ENCODE measurements at regions not wholly inside any gene's neighbourhood (a gene's known extent, or its start where the extent isn't known, plus 50 kb on each side); places are given as distances from the start of the nearest gene placed in this dataset.

GRCh38 chr4:176885224-176885623 is 92.5 kb upstream of the VEGFC start:
- no peaks in the 10 kb centered on the region for H3K9me3 ChIP-seq
- no peak for TF ChIP-seq POLR2A (IDR thresholded peaks at IDR 0.05)
- TF ChIP-seq EP300 (IDR thresholded peaks at IDR 0.05) = no peak
- no peak for TF ChIP-seq CTCF (IDR thresholded peaks at IDR 0.05)
- TF ChIP-seq POLR2AphosphoS5 (IDR thresholded peaks at IDR 0.05) = no peak
- H3K4me1 ChIP-seq = no peaks in the 10 kb centered on the region
- 84% methylated on average over 2 of the region's 2 CpGs for WGBS
- no peak overlapping the region for H3K4me3 ChIP-seq
- H3K27me3 ChIP-seq = no peaks in the 10 kb centered on the region
- no peak for DNase-seq (ENCODE audit: low spot score in 2 of 2)
- no peaks in the 10 kb centered on the region for H3K36me3 ChIP-seq
- H3K27ac ChIP-seq = no peak overlapping the region

GRCh38 chr4:176886135-176886534 is 93.4 kb upstream of the VEGFC start:
- no peak for DNase-seq (ENCODE audit: low spot score in 2 of 2)
- Histone ChIP-seq H3K36me3 (no peaks in the 10 kb centered on the region), H3K9me3 (no peaks in the 10 kb centered on the region), H3K4me1 (no peaks in the 10 kb centered on the region), H3K4me3 (no peak overlapping the region), H3K27ac (no peak overlapping the region), H3K27me3 (no peaks in the 10 kb centered on the region)
- TF ChIP-seq POLR2A (IDR thresholded peaks at IDR 0.05) = no peak
- no peak for TF ChIP-seq EP300 (IDR thresholded peaks at IDR 0.05)
- no peak for TF ChIP-seq POLR2AphosphoS5 (IDR thresholded peaks at IDR 0.05)
- TF ChIP-seq CTCF (IDR thresholded peaks at IDR 0.05) = no peak
- WGBS = 52% methylated on average over 3 of the region's 3 CpGs

GRCh38 chr4:176889776-176890175 is 97.1 kb upstream of the VEGFC start:
- no peaks in the 10 kb centered on the region for H3K27me3 ChIP-seq
- no peak for TF ChIP-seq POLR2A (IDR thresholded peaks at IDR 0.05)
- no peak for TF ChIP-seq EP300 (IDR thresholded peaks at IDR 0.05)
- no peak for TF ChIP-seq POLR2AphosphoS5 (IDR thresholded peaks at IDR 0.05)
- no peak for TF ChIP-seq CTCF (IDR thresholded peaks at IDR 0.05)

GRCh38 chr4:176894498-176894897 is 101.8 kb upstream of the VEGFC start:
- TF ChIP-seq CTCF (IDR thresholded peaks at IDR 0.05) (no peak), POLR2AphosphoS5 (IDR thresholded peaks at IDR 0.05) (no peak), EP300 (IDR thresholded peaks at IDR 0.05) (no peak), POLR2A (IDR thresholded peaks at IDR 0.05) (no peak)
- 90% methylated on average over 3 of the region's 3 CpGs for WGBS
- no peak for DNase-seq (ENCODE audit: low spot score in 2 of 2)

More at GRCh38 chr4:176889776-176890175, 97.1 kb upstream of the VEGFC start:
- no peaks in the 10 kb centered on the region for H3K4me1 ChIP-seq
- no peak overlapping the region for H3K4me3 ChIP-seq
- H3K27ac ChIP-seq = no peak overlapping the region
- H3K36me3 ChIP-seq = no peaks in the 10 kb centered on the region
- WGBS = 82% methylated on average over 3 of the region's 3 CpGs
- no peaks in the 10 kb centered on the region for H3K9me3 ChIP-seq
- DNase-seq (ENCODE audit: low spot score in 2 of 2) = no peak

GRCh38 chr4:176896211-176896610 is 103.5 kb upstream of the VEGFC start:
- Histone ChIP-seq H3K9me3 (no peaks in the 10 kb centered on the region), H3K4me1 (no peaks in the 10 kb centered on the region), H3K27me3 (no peaks in the 10 kb centered on the region), H3K4me3 (no peak overlapping the region), H3K27ac (no peak overlapping the region), H3K36me3 (no peaks in the 10 kb centered on the region)
- WGBS = 37% methylated on average over 5 of the region's 5 CpGs
- TF ChIP-seq POLR2A (IDR thresholded peaks at IDR 0.05) (no peak), POLR2AphosphoS5 (IDR thresholded peaks at IDR 0.05) (no peak), CTCF (IDR thresholded peaks at IDR 0.05) (no peak), EP300 (IDR thresholded peaks at IDR 0.05) (no peak)
- no peak for DNase-seq (ENCODE audit: low spot score in 2 of 2)

More at GRCh38 chr4:176894498-176894897, 101.8 kb upstream of the VEGFC start:
- H3K4me1 ChIP-seq = no peaks in the 10 kb centered on the region
- no peak overlapping the region for H3K27ac ChIP-seq
- no peaks in the 10 kb centered on the region for H3K36me3 ChIP-seq
- no peaks in the 10 kb centered on the region for H3K9me3 ChIP-seq
- H3K4me3 ChIP-seq = no peak overlapping the region
- no peaks in the 10 kb centered on the region for H3K27me3 ChIP-seq

Measured in suprapubic skin (tissue), 4 donors.